ENCODE measurements at regions not wholly inside any gene's neighbourhood (a gene's known extent, or its start where the extent isn't known, plus 50 kb on each side); places are given as distances from the start of the nearest gene placed in this dataset.

DNA sequence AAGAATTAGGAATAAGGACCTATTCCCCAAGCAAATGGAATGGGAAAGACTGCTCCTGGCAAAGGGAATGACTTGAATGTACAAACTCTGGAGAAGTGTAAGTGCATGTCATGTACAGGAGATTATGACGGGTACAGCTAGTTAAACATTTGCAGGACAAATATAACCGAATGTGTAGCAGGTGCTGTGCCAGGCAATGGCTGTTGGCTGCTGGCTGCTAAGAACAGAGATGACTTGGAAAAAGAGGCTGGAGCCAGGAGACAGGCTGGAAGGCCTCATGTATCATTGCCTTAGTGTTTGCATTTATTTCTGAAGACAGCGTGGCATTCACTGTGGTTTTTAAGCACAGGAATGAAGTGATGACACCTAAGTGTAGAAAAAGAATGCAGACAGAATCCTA lies 136.8 kb downstream of the TTC8 start:
- TF ChIP-seq GABPA (IDR thresholded peaks at IDR 0.05; ENCODE audit: borderline replicate concordance, insufficient read depth, low read length) (no peak), RXRA (IDR thresholded peaks at IDR 0.05; ENCODE audit: insufficient read depth, low read depth, low read length) (no peak), EZH2 (IDR thresholded peaks at IDR 0.05; ENCODE audit: low read depth, low read length, severe bottlenecking) (no peak), SIRT6 (IDR thresholded peaks at IDR 0.05; ENCODE audit: low read length) (no peak), EP300 (IDR thresholded peaks at IDR 0.05; ENCODE audit: borderline replicate concordance in 1 of 2, low read depth in 2 of 2, low read length in 2 of 2) (no peak), TCF12 (IDR thresholded peaks at IDR 0.05; ENCODE audit: low read depth, low read length) (no peak), SIN3A (conservative IDR thresholded peaks at IDR 0.05 in 1 of 2, IDR thresholded peaks at IDR 0.05 in 1 of 2; ENCODE audit: low read depth in 1 of 2, low read length in 2 of 2) (no peak), RBBP5 (IDR thresholded peaks at IDR 0.05; ENCODE audit: borderline replicate concordance, low read depth, low read length) (no peak), POLR2AphosphoS5 (IDR thresholded peaks at IDR 0.05; ENCODE audit: low read depth, low read length) (no peak)
- TF ChIP-seq, protein P1, sequence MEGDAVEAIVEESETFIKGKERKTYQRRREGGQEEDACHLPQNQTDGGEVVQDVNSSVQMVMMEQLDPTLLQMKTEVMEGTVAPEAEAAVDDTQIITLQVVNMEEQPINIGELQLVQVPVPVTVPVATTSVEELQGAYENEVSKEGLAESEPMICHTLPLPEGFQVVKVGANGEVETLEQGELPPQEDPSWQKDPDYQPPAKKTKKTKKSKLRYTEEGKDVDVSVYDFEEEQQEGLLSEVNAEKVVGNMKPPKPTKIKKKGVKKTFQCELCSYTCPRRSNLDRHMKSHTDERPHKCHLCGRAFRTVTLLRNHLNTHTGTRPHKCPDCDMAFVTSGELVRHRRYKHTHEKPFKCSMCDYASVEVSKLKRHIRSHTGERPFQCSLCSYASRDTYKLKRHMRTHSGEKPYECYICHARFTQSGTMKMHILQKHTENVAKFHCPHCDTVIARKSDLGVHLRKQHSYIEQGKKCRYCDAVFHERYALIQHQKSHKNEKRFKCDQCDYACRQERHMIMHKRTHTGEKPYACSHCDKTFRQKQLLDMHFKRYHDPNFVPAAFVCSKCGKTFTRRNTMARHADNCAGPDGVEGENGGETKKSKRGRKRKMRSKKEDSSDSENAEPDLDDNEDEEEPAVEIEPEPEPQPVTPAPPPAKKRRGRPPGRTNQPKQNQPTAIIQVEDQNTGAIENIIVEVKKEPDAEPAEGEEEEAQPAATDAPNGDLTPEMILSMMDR (IDR thresholded peaks at IDR 0.05; ENCODE audit: control extremely low read depth in 1 of 3, insufficient read depth in 1 of 3, low read depth in 1 of 3, low read length in 3 of 3) = no peak
- TF ChIP-seq, protein P2, sequence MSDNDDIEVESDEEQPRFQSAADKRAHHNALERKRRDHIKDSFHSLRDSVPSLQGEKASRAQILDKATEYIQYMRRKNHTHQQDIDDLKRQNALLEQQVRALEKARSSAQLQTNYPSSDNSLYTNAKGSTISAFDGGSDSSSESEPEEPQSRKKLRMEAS (IDR thresholded peaks at IDR 0.05) = no peak

Measured in H1 (cell line).